HuH-7.5 (cell line): ENCODE measurements at regions not wholly inside any gene's neighbourhood (a gene's known extent, or its start where the extent isn't known, plus 50 kb on each side); places are given as distances from the start of the nearest gene placed in this dataset.
A peak's percentile ranks its signal among the peaks of the same experiment; 100 is the strongest.

ENCODE experiments used
- DNase-seq: peaks from one replicate; pipeline ENCODE4 v3.0.0; 2011; ENCODE audit warnings: low spot score

DNA sequence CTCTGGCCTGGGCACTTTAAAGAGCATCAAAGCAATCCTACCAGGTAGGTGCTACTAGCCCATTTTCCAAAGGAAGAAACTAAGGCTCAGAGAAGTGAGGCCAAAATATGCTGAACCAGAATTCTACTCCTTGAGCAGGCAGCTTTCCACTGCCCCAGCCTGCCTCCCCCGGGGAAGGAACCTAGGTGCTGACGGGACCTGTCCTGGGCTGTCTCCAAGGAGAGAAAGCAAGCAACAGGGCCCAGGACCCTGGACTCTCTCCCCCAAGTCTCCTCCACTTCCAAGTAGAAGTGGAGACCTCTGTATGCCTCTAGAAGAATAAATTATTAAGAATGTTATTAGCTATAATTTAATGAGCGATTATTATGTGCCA lies 159.5 kb downstream of the MRPL14 start:
- no peak for DNase-seq

DNA sequence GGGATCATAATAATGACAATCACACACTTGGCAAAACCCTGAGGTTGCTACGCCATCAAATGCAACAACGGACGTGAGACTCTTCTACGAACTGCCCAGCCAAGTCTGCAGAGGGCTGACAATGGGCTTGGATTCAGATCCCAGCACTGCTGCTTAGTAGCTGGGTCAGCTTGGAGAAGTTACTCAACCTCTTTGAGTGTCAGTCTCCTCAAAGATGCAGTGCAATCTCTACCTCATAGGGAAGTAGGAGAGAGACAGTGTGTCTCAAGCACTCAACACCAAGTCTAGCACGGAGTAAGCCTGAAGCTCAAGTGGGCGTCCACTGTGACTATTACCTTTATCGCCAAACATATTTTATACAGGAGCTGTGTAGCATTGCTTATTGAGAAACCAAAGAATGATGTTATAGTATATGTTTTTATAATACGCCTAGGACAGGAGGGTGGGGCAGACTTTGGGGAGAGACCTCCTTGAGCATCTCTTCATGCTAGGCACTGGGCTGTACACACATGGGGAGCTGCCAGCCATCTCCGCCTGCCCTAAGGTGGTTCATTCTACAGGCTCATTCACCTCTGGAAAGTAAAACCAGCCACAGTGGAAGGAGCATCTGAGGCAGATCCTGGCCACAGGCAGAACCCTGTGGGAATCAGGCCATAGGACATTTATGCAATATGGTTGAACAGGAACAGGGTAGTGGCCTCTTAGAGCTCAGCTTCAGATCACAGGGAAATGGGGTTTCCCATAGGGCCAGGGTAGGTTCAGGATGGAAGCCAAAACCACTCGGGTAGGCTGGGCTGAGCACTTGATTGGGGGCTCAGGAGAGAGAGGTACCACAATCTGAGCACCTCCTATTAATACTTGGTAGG lies 160.2 kb downstream of the MRPL14 start:
- DNase-seq, result no peak

GRCh38 chr6:43966374-43966658 lies 160.9 kb downstream of the MRPL14 start:
- no peak for DNase-seq

GRCh38 chr6:43965628-43966373 lies 161.5 kb downstream of the MRPL14 start:
- DNase-seq, result no peak

GRCh38 chr6:43964659-43965570 lies 162.3 kb downstream of the MRPL14 start:
- DNase-seq, result no peak

DNA sequence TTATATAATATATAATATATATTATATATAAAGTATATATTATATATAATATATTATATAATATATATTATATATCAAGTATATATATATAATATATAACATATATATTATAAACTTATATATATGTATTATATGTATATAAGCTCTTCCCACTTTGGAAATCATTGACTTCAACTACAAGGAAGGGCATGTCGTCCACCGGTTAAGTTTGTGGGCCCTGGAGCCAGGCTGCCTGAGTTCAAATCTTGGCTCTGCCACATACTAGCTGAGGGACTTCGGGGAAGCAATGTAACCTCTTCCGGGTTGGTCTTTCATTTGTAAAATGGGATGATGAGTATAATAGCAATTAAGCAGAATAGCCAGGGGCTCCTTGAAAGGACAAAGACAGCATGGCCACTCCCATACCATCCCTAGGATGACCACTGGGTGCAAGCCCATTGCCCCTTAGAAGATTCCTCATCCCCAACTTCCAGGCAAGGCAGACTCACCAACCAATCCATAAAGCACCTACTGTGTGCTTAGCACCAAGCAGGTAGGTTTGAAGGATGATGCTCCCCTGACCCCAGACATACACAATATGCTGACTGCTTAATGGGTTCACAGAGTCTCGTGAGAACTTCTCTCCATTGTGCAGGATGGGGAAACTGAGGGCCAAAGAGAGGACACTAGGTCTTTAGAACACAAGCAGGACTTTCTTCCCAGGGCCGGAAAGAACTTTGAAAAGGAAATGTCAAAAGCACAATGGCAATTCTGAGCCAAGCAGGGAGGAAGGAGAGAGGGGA lies 163.2 kb downstream of the MRPL14 start:
- no peak for DNase-seq

- DNase-seq, result no peak
Measured at GRCh38 chr6:43963203-43963602, 164.0 kb downstream of the MRPL14 start.

DNA sequence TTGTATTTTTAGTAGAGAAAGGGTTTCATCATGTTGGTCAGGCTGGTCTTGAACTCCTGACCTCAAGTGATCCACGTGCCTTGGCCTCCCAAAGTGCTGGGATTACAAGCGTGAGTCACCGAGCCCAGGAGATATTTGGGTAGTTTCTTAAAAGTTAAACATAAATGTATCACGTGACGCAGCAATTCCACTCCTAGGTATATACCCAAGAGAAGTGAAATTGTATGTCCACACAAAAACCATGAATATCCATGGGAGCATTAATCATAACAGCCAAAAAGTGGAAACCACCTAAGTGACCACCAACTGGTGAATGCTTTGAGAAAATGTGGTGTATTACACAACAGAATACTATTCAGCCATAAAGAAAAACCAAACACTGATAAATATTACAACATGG lies 164.8 kb downstream of the MRPL14 start:
- DNase-seq, result no peak

GRCh38 chr6:43957273-43957672 lies 170.0 kb downstream of the MRPL14 start:
- DNase-seq, result no peak

DNA sequence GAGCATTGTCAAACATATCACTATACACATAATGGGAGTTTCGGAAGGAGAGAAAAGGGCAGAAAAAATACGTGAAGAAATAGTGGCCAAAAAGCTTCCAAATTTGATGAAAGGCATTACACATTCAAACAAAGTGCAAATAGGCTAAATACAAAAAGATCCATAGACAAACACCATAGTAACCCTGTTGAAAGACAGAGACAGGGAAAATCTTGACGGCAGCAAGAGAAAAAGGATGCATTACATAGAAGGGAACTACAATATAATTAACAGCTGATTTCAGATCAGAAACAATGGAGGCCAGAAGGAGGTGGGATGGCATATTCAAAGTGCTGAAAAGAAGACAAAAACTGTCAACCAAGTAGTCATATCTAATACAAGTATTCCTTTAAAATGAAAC lies 170.8 kb downstream of the MRPL14 start:
- no peak for DNase-seq

DNA sequence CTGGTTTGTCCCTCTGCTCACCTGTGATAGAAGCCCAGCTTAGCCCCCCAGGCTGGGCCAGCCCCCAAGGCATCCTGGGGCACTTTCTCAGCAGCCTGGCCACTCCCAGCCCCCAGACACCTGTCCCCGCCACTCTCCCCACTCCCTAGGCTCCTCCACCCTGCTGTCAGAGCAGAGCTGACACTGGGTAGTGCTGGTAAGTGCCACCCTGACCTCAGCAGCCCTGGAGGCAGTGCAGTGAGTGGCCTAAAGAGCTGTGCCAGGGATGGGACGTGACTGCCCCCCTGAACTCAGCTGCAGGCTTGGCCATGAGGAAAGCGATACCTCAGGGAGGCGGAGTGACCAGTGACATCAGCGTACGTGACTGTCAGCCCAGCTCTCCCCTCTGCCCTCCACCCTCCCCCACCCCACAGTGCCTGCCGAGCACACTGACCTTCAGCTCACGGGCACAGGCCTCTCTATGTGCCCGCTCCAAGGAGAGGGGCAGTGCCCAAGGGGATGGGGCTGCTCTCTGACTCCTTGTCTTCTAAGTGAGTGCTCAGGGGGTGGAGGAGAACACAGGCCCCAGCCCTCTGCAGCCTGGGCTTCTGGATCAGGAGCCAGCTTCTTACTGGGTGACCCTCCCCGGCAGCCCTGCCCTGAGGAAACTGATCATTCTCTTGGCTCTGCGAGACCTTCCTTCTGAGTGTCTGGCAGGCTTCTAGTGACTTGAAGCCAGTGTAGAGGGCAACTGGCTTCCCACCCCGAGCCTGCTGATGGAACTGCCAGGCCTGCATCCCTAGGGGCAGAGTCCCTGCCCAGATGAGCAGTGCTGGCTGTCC lies 172.7 kb downstream of the MRPL14 start:
- no peak for DNase-seq

GRCh38 chr6:43953794-43954310 lies 173.4 kb downstream of the MRPL14 start:
- no peak for DNase-seq

GRCh38 chr6:43953256-43953655 lies 174.0 kb downstream of the MRPL14 start:
- DNase-seq, result no peak

- DNase-seq, result no peak
Measured at GRCh38 chr6:43952746-43953145, 174.5 kb downstream of the MRPL14 start.

DNA sequence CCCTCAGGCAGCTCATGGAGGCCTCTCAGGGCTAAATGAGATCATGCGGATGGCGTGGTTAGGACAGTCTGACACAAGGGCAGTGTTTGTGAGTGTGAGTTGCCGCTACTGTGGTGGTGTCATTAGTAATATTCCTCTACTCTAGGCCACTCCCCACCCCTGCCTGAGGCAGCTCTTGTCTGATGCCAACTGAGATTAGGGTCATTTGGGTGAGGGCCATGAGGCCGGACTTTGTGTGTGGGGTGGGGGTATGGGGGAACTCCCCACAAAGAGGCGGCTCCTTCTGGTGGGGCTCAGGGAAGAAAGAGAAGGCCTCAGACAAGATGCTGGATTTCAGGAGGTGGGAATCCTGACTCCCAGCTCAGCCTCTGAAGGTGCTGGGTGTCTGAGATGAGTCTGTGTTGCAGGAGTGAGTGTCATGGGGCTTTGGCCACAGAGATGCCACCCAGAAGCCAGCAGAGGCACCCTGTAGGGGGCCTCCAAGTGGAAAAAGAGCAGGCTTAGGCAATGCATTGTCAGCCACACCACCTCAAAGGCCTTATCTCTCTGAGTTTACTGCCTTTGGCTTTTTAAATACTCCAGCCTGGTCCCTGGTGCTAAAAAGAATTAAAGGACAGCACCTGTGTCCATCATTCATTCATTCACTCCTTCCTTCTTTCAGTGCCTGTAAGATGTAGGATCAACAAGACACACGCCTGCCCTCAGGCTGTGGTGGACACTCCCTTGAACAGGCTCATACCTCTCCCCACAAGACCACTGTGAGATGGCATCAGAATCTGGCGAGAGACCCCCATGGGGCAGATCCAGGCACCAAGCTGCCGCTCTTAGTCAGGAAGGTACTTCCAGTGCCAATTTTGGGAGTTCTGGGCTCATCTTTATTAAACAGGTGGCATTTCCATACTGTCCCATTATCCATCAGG lies 175.2 kb downstream of the MRPL14 start:
- DNase-seq, result no peak

DNA sequence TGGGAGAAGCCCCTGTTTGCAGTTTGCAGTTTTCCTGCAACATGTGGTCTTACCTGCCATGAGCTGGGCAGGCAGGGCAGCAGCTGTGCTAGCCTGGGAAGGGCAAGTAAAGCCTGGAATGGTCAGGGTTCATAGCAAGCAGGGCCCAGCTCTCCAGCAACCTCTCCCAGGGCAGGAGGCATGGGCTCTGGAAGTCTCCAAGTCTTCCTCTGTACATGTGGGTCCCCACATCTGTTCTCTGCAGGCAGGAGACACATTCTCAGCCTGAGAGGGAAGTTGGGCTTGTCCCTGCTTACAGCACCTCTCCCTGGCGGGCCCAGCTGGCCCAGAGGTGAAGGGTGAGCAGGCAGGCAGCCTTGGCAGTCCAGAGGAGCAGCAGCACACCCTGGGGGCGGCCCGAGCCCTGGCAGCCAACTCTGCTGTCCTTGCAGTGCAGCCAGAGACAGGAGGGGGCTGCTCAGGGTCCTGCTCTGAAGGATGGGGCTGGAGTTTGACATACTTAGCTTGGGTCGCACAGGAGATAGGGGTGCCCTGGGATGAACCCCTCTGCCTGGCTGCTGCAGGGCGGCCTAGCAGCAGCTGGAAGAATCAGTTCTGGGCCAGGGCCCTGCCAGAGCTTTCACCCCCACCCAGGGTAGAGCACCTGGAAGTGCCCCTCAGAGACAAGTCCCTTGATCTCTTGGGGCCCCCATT lies 176.0 kb downstream of the MRPL14 start:
- DNase-seq, result peak; percentile 59

DNA sequence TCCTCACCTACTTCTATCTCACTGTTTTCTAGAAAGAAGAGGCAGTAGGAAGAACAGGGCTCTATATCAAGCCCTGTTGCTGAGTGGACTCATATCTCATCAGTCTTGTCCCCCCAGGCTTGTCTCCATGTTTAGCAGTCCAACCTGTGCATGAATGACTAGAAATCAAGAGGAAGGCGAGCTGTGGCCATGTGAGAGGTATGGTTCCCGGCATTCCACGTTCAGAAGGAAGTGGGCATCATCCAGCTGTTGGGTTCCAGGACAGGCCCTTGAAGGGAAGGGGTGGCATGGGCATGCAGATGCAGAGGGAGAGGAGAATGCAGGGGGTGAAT lies 176.6 kb downstream of the MRPL14 start:
- no peak for DNase-seq

DNA sequence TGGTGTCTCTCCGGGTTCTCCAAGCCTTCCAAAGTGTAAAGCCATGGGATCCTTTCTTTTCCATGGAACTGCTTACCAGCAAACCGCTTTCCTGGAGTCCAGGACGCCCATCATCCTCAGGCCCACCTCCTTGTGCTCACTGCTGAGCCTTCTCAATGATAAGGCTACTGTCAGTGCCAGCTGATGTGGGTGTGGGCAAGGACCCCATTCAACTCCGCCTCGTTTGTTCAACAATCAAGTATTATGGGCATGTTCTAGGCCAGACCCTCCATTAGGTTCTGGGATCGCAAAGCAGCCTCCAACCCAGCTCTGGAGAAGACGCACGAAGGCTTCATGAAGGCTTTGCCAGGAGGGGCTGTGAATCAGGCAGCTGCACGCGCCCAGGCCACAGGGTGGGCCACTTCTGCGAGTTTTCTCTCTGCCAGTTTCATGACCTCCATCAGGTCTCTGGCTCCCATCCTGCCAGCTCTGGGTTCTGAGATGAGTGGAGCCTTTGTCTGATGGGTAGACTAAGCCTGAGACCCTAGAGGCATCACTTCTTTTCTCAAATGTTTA lies 177.1 kb downstream of the MRPL14 start:
- no peak for DNase-seq

- DNase-seq, result no peak
Measured at GRCh38 chr6:43949551-43949991, 177.7 kb downstream of the MRPL14 start.
